HG03025 (cell line): ENCODE measurements at regions not wholly inside any gene's neighbourhood (a gene's known extent, or its start where the extent isn't known, plus 50 kb on each side); places are given as distances from the start of the nearest gene placed in this dataset.

Source experiments
- ATAC-seq: cut with Tn5 transposase; IDR thresholded peaks from one replicate; pipeline ENCODE4 v1.9.1; 2021; ENCODE audit warnings: mild to moderate bottlenecking, moderate library complexity; ENCODE audit not compliant: unreplicated experiment, low FRiP score

DNA sequence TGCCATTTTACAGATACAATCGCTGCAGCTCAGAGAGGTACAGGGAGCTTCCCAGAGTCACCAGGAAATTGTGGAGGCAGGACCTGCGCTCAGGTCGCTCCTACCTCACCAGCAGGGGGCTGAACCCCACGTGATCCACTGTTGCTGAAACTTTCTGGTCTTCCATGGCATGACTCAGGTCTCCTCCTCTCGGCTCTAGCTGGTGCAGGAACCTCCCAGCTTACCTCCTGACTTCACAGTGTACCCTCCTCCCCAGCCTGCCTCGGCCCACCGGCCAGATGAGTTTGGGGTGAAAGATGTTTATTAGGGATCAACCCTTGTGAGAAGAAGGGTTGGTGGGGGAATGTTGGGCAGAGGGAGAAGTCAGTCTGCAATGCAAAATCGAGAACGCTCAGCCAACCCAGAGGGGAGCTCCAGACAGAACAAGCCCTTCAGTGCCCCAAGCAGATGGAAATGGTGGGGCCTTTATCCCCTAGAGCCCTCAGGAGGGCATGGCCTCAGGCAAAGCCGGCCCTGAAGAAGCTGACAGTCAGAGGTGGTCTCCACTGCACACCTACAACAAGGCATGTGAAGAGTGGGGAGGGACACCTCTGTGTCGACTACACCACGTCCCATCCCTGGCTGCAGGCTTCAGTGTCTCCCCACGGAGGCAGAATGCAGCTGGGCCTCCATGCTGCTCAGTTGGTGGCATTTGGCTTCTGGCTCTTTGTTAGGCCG is 118.6 kb upstream of the PRR20G start:
- ATAC-seq: no peak

DNA sequence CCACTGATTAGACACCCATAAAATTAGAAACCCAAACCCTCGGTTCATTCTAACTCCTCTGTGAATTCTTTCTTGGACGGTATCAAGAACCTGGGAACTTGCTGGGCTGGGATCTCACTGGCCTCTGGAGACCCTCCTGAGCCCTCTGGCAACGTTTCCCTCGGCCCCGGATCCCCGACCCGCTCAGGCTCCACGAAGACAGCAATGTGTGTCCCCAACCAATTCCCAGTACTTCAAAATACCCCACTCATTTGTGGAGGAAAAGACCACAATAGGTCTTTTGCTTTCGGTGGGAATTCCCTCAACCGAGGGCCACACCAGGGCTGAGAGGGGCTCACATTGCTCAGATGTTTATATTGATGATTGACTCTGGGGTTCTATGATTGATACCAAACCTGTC is 117.9 kb upstream of the PRR20G start:
- ATAC-seq: no peak

DNA sequence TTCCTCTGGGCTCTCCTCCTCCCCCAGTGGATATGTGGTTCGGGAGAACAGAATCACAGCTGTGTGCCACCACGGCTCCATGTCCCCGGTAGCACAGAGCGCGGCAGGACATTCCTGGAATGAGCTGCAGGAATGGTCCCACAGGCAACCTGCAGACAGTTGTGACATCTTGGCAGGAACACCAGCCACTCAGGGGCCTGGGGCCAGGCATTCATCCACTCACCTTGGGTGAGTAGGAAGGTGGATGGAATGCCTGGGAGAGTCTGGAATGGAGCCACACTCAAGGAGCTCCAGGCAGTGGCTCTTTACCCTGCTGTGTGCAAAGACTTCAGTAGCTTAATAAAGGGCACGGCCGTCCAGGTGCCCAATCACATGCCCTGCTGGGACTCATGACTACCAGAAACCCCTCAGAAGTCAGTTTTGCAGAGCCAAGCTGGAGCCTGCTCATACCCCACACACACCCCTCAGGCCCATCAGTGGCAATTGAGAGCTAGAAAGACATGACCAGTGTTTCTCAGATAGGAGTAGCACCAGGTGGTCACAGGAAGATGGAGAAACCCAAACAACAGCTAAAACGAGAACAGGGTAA is 117.3 kb upstream of the PRR20G start:
- no peak for ATAC-seq

DNA sequence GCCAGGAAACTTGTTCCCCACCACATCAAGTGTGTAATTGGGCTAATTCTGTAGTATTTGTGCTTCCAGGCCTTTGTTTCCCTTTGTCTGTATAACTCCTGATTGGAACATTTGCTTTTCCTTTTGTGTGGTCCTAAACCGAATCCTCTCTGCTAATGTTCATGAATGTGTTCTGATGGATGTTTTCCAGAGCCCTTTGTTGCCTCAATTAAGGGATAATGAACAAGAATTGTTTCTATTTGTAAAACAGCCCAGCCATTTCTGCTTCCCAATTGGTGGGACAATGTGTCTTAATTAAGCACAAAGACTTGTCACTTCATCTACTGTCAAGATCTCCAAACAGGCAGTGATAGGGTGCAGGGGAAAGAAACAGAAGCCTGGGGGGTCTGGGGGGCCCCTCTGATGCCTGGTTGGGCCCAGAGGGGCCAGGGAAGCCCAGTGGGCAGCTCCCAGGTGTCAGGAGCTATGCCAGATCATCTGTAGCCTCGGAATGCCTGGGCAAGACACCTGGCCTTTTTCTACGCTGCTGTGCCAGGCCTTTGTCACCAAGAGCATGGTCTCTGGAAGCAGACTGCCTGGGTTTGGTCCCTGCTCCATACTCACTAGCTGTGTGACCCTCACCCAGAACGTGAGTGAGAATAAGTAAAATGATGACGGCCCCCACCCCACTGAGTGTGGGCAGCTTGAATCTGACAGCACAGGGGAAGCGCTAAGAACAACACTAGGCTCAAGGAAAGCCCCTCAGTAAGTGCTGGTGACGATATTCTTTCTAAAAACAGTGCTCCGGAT is 116.6 kb upstream of the PRR20G start:
- ATAC-seq: no peak

DNA sequence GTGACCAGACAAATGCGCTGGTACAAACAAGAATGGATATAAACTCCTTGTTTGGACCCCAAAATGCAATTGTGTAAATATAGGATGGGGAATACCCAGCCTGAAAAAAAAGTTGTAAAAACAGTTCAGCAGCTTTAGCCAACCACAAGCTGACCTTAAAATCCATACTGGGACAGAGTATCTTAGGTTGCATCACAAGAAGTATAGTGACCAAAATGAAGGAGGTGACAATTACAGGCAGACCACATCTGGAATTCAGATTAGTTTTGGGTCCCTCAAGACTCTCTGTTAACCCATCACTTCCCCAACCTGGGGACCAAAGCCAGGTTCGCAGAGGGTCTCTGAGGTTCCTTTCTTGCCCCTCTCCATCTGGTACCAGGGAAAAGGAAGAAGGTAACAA is 115.9 kb upstream of the PRR20G start:
- ATAC-seq: no peak

DNA sequence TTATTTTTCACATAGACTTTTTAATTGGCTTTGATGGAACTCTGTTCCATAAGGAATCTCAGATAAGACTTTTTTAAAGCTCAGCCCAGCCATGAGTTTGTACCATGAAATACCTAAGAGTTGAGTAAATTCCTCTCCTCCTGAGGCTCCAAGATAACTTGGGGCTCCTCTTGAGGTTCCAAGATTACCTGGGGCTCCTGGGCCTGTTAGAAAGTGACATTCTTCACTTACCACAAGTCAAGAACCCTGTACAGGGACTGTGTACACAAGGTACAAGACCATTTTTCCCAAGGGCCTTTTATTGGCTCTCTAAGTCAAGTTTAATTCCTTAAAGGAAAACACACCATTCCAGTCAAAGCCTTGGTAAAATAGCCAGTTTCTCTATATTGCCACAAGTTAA is 111.3 kb upstream of the PRR20G start:
- no peak for ATAC-seq

DNA sequence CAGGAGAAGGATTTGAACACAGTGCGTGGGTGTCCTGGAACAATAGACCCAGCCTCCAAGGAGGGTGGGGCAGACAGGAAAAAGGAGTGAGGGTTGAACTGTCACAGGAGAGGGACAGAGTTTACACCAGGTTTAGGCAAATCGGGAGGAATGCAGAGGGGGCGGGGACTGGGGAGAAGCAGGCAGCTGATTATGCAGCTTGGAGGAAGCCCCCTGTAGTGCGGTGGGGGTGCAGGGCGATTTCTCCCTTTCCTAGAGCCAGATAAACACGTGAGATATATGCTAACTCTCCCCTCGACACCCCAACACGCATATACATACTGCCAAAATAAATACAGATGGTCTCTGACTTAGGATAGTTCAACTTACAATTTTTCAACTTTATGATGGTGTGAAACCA is 108.6 kb upstream of the PRR20G start:
- ATAC-seq: no peak

DNA sequence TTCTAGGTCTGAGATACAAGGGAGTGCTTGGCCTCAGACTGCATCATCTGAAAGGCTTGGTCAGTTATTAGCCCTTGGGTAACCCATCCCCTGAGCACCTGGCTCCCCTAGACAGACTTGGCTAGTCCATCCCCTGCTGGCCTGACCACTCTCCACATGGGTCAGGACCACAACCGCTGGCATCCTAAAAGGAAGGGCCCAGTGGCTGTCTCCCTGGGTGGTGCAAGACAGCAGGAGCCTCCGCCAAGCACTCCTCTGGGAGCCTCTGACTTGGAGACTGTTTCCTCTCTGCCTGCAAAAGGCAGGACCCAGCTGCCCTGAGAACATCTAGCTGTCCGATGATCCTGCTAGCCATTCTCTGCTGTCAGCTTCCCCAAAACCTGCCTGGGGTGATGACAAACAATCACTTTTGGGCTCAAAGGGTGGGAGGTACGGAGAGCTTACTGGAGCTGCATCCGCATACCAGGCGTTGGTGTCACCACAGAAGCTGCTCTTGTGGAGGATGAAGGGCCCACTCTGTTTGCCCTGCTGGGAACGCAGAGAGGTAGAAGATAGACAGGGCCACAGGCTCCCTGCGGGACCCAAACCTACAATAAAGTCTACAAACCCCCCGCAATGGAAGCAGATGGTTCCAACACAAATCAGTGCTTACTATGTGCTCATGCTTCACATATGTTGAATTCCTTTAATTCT is 108.0 kb upstream of the PRR20G start:
- no peak for ATAC-seq

DNA sequence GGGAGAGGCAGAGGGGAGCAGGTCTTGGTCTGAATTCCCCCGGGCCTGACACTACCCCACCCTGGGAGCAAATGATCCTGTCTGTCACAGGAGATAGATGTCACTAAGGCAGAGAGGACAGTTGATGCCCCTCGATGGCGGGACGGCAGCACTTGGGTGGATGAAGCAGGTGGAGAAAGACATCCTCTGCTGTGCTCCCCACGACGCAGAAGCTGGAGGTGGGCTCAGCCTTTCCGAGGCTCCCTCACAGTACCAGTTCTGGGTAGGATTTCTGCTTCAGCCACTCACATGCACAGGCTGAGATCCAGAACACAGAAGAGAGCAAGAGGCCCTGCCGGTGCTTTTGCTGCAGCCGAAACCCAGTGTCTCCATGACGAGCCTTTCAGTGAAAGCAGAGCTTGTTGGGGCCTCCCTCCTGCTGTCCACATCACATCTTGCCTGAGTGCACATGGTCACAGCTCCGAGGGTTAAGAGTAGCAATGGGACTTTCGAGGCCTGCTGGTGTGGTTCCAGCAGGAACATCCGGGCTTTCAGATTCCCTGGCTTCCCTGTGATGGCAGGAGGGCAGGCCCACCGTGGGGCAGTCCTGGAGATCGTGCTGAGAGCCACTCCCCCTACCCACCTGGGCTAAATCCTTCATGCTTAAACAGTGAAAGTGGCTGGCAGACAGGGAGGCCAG is 107.3 kb upstream of the PRR20G start:
- no peak for ATAC-seq

DNA sequence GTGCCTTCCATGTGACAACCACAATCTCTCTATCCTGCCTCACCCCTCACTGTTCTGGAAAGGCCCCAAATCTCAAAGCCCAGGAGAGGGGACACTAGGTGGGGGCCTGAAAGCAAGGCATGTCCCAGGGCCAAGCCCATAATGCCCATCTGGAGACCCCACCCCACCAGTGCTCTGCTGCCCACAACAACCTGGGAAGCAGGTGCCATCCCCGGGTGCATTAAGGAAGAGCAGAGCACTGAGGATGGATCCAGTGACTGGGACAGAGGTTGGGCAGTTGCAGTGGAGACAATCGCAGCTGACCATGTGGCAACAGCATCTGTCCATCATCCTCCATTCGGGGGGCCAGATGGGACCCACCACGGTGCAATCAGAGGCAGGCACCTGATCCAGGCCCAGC is 106.2 kb upstream of the PRR20G start:
- ATAC-seq: no peak

DNA sequence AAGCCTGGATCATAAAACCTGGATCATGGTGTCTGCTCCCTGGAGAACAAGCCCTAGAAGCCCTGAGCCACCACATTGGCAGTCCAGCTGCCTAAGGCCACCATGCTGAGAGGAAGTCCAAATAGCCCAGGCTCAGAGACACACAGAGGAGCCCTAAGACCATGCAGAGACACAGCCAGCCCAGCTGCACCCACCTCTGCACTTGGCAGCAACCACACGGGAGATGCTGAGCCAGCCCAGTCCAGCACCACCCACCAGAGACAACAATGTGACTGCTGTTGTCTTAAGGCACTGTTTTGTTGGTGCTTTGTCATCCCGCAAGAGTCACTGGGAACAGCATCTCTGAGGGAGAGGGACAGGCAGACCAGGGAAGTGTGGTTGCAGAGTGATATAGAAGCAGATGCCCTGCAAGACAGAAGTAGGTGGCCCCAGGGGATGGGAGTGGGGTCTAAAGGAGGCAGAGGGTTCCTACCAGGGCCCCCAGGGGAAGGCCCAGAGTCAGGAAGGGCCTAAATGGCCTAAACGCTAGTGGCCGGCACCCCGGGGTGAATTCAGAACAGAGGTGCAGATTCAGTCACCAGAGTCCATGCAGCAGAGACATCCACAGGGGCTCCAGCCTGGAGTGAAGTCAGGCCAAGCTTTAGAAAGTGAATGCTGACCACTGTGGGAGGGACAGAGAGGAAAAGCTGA is 105.4 kb upstream of the PRR20G start:
- ATAC-seq: no peak

DNA sequence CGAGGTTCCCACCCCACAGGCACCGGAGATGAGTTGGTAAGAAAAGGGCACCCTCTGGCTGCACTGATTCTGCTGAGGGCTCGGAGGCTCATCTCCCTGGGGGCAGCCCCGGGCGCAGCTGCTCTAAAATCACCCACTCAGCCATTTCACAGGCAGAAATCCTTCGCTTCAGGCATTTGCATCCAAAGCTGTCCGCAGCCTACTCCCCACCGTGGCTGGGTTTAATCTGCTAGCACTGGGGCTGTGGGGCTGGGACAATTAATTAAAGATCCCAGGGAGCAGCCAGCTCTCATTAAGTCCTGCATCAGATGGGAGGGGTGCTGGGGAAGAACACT is 104.3 kb upstream of the PRR20G start:
- no peak for ATAC-seq

DNA sequence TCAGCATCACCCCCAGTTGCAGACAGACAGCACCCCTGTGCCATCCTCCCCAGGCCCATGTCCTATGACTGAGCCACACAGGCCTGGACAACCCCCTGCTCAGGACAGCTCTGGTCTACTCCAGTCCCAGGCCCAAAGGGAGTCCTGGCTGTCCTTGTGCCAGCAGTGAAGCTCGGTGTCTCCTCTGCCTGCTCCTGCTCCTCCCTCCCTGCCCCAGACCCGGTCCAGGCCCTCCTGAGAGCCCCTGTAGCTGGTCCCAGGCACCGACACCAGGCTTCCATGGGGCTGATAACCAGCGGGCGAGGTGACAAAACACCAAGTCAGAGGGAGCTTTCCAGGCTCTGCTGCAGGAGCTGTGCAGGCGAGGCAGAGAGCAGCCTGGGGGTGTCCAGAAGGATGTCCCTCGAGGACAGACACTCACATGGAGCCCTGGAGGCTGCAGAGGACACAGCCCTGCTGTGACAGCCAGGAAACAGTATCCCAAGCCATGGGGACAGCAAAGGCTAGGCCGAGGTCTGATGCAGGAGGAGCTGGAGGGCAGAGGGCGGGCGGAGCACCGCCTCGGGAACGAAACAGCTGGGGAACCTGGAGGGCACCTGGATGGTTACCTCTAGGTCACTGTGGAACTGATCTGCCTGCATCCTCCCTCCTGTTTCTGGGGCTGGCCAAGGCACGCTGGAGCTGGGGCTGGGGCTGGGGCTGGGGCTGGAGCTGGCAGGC is 103.8 kb upstream of the PRR20G start:
- no peak for ATAC-seq

DNA sequence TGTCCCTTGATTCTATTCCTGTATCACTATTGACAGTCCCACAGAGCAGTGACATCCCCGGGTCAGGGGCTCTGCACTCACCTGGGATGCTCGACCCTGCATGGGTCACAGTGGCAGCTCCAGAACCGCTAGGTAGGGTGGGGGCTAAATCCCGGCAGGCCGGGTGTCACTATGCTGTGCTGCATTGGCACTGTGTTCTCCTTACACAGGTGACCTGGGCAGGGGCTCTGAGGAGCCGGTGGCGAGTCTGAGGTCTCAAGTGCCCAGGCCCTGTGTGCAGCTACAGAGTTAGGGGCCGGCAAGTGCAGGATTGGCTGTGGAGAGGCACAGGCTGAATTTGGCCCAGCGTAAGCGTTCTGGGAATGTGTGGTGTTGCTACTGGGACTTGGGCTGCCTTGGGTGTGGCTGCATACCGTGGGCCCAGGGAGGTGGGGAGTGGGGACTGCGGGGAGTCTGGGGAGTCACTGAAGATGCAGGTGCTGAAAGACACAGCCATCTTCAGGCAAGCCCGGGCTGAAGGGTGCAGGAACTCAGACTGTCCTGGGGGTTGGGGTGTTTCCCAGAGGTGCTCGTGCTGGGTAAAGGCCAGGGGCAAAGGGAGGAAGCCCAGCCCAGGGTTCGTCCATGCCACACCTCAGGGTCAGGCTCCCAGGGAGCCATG is 102.6 kb upstream of the PRR20G start:
- ATAC-seq: no peak

DNA sequence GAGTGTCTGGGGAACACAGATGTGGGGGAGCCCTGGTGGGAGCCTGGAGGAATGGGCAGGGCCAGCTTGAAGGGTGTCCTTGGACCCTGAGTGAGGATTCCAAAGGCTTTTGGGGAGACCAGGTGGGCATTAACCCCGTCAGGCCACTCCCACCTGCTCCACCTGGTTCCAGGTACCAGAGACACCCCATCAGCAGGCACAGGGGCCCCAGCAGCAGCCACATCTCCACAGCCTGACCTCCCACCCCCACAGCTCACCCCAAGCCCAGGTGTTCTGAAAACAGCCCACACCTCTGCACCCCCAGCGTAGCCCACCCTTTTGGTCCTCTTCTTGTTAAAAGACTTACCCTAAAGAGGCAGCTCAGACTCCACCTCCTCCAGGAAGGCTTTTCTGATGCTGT is 102.1 kb upstream of the PRR20G start:
- no peak for ATAC-seq

DNA sequence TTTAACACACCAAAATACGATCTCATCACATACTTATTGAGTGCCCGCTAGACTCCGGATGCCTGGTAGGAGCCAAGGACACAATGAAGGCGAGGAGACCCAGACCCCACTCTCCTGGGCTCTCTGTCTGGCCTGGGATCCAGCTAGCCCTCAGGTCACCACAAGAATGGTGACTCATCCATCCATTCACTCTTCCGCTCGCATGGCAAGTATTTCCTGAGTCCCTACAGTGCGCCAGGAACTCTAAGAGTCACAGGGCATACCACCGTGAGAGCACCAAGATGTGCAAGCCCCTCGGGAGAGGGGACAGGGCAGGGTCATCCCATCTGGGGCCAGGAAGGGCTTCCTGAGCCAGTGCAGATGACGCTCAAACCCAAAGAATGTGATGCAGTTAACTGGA is 101.6 kb upstream of the PRR20G start:
- ATAC-seq: no peak

DNA sequence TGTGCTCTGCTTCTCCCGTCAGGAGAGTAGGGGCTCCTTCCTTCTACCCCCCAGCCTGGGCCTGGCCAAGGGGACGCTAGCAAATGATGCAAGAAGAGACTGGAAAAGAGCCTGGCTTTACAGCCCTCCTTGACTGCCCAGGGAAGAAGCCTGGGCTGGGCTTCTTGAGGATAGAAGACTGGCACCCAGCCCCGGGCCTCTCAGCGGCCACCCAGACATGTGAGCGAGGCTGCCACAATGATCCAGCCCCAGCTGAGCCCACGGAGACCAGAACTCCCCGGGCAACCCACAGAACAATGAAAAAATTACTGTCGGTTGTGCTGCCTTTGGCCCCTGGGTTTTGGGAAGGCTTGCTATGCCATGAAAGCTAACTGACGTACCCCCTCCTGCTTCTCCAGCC is 100.6 kb upstream of the PRR20G start:
- no peak for ATAC-seq

DNA sequence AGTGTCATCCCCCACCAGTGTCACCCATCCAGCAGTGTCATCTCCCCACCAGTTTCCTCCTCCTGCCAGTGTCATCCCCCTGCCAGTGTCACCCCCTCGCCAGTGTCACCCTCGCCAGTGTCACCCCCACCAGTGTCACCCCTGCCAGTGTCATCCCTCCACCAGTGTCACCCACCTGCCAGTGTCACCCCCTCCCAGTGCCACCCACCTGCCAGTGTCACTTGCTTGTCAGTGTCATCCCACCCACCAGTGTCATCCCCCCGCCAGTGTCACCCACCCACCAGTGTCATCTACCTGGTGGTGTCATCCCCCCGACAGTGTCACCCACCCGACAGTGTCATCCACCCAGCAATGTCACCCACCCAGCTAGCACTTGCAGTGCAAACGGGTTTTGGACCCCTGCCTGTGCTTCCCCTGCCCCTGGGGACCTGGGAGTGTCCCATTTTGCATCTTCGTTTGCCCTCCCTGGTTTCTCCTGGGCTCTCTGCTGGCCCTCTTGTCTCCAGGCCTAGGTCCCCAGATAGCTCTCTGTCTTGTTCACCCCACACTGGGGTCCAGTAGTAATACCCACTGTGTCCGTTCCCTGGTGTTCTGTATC is 99.8 kb upstream of the PRR20G start:
- no peak for ATAC-seq

DNA sequence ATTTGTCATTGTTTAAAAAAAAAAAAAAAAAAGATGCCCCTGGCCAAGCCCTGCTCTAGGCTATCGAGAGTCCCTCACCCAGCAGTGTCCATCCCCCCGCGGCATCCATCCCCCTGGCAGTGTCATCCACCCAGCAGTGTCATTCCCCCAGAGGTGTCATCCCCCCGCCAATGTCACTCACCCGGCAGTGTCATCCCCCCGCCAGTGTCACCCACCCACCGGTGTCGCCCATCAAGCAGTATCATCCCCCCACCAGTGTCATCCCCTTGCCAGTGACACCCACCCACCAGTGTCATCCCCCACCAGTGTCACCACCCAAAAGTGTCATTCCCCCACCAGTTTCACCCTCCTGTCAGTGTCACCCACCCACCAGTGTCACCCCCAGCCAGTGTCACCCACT is 99.3 kb upstream of the PRR20G start:
- ATAC-seq: no peak
